ENCODE measurements at regions not wholly inside any gene's neighbourhood (a gene's known extent, or its start where the extent isn't known, plus 50 kb on each side); places are given as distances from the start of the nearest gene placed in this dataset.

DNA sequence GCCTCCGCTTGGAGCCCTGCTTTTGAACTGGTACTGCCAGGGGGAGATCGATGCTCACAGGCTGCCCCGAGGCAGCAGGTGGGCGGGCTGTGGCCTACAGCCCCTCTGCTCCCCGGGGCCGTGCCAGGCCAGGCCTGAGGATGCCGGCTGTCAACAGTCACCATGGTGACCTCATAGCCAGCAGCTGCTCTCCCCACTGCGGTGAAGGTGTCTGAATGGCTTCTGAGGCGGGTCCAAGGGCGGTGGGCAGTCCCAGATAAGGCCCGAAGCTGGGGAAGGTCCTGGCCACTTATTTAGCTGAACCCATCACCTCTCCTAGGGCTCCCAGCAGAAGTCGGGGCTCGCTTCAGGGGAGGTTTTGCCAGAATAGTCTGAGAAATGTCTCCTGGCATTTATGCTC lies 179.3 kb downstream of the ARHGAP12 start:
- no peak for ATAC-seq (ENCODE audit: low FRiP score)

GRCh38 chr10:31745612-31746376 lies 182.8 kb downstream of the ARHGAP12 start:
- TF ChIP-seq CTCF (IDR thresholded peaks at IDR 0.05), result no peak
- DNase-seq (ENCODE audit: low spot score), result no peak
- peak; percentile 61 for ATAC-seq (ENCODE audit: low FRiP score)

More for the DNA sequence above, 179.3 kb downstream of the ARHGAP12 start:
- no peak for TF ChIP-seq CTCF (IDR thresholded peaks at IDR 0.05)
- no peak for DNase-seq (ENCODE audit: low spot score)

DNA sequence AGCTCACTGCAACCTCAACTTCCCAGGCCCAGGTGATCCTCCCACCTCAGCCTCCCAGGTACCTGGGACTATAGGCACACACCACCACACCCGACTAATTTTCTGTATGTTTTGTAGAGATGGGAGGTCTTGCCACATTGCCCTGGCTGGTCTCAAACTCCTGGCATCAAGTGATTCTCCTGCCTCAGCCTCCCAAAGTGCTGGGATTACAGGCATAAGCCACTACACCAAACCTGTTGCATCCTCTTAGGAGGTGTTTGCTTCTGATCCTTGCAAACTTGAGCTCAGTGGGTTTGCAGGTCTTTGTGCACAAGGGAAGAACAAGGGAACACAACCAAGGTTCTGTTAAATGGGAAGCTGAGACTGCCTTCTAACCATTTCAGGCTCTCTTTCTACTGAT lies 184.6 kb downstream of the ARHGAP12 start:
- ATAC-seq (ENCODE audit: low FRiP score) (no peak), DNase-seq (ENCODE audit: low spot score) (no peak)
- TF ChIP-seq CTCF (IDR thresholded peaks at IDR 0.05), result no peak

DNA sequence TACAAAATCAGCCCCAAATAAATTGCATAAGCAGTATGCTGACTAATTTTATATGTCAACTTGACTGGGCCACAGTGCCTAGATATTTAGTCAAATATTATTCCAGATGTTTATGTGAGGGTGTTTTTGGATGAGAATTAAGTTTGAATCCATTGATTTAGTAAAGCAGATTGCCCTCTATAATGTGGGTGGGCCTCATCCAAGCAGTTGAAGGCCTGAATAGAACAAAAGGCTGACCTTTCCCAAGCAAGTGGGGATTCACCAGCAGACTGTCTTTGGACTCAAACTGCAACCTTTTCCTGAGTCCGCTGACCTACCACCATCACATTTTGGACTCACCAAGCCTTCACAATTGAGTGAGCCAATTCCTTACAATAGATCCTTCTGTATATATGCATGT lies 186.4 kb downstream of the ARHGAP12 start:
- TF ChIP-seq CTCF (IDR thresholded peaks at IDR 0.05), result no peak
- DNase-seq (ENCODE audit: low spot score) (no peak), ATAC-seq (ENCODE audit: low FRiP score) (no peak)

- DNase-seq (ENCODE audit: low spot score) (no peak), ATAC-seq (ENCODE audit: low FRiP score) (no peak)
These were observed 187.2 kb downstream of the ARHGAP12 start for GRCh38 chr10:31741473-31741872.

DNA sequence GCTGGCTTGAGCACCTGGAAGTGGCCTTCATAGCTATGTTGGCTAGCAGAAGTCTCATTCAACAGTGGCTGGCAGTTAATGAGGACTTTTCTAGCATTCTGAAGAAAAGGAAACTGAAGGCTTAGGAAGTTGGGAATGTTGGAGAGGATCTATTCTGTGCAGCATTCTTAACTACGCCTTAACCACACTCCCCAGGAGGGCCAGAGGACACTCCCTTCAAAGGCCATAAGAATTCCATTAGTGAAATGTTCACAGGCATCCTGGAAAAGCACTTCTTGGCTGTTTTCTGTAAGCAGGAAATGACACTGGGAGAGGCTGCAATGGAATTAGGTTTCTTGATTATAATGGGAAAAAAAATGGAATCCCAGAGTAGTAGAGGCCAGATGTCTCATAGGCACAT lies 188.9 kb downstream of the ARHGAP12 start:
- TF ChIP-seq CTCF (IDR thresholded peaks at IDR 0.05), result no peak
- no peak for ATAC-seq (ENCODE audit: low FRiP score)
- no peak for DNase-seq (ENCODE audit: low spot score)

More at GRCh38 chr10:31741473-31741872, 187.2 kb downstream of the ARHGAP12 start:
- no peak for TF ChIP-seq CTCF (IDR thresholded peaks at IDR 0.05)

DNA sequence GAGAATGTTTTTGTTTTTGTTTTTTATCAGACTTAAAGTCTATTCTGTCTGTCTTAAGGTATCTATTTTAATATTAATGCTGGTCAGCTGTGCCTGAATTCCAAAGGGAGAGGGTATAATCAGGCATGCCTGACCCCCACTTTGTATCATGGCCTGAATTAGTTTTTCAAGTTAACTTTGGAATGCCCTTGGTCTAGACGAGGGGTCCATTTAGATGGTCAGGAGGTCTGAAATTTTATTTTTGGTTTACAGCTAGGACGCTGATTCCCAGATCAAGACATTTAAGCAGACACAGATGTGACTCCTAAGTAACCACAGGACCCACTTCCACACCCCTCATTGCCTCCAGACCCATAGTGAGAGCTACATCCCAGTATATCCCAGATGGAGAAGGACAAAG lies 189.5 kb downstream of the ARHGAP12 start:
- no peak for TF ChIP-seq CTCF (IDR thresholded peaks at IDR 0.05)
- no peak for ATAC-seq (ENCODE audit: low FRiP score)
- DNase-seq (ENCODE audit: low spot score), result no peak

Measured in omental fat pad (tissue), 3 donors.